SW480 (cell line): ENCODE measurements at regions not wholly inside any gene's neighbourhood (a gene's known extent, or its start where the extent isn't known, plus 50 kb on each side); places are given as distances from the start of the nearest gene placed in this dataset.
"Not testable (repeated sequence)": the region's sequence is repeated elsewhere in the genome, so short reads cannot be mapped to it uniquely, and the experiment has no call there.

Experiments used
- DNase-seq: peaks from one replicate; pipeline ENCODE4 v3.0.0-alpha.2; 2016; ENCODE audit warnings: low spot score

- no peak for DNase-seq
Observed at GRCh38 chr3:20645340-20645739, 459.3 kb upstream of the SGO1 start.

- DNase-seq, result no peak
Observed at GRCh38 chr3:20637729-20638128, 451.7 kb upstream of the SGO1 start.

- DNase-seq, result no peak
Observed at GRCh38 chr3:20622304-20622703, 436.3 kb upstream of the SGO1 start.

- not testable (repeated sequence) for DNase-seq
Observed at GRCh38 chr3:20618621-20619020, 432.6 kb upstream of the SGO1 start.

- not testable (repeated sequence) for DNase-seq
Observed at GRCh38 chr3:20618181-20618580, 432.2 kb upstream of the SGO1 start.

GRCh38 chr3:20615982-20616381 lies 430.0 kb upstream of the SGO1 start:
- not testable (repeated sequence) for DNase-seq

- peak; percentile 6 for DNase-seq
Observed at GRCh38 chr3:20608054-20608738, 422.2 kb upstream of the SGO1 start.

GRCh38 chr3:20604659-20605058 lies 418.7 kb upstream of the SGO1 start:
- DNase-seq, result no peak

GRCh38 chr3:20589275-20589674 lies 403.3 kb upstream of the SGO1 start:
- no peak for DNase-seq

- DNase-seq, result no peak
Observed at GRCh38 chr3:20588781-20589180, 402.8 kb upstream of the SGO1 start.

- DNase-seq, result no peak
Observed at GRCh38 chr3:20583648-20584047, 397.6 kb upstream of the SGO1 start.

GRCh38 chr3:20576228-20576627 lies 390.2 kb upstream of the SGO1 start:
- no peak for DNase-seq

- DNase-seq, result no peak
Observed at GRCh38 chr3:20575146-20575545, 389.1 kb upstream of the SGO1 start.

- no peak for DNase-seq
Observed at GRCh38 chr3:20574746-20575145, 388.7 kb upstream of the SGO1 start.

GRCh38 chr3:20573175-20573574 lies 387.2 kb upstream of the SGO1 start:
- DNase-seq, result no peak

- DNase-seq, result no peak
Observed at GRCh38 chr3:20572473-20572872, 386.5 kb upstream of the SGO1 start.

GRCh38 chr3:20569310-20569709 lies 383.3 kb upstream of the SGO1 start:
- DNase-seq, result no peak

- no peak for DNase-seq
Observed at GRCh38 chr3:20564966-20565365, 379.0 kb upstream of the SGO1 start.

- DNase-seq, result no peak
Observed at GRCh38 chr3:20563985-20564384, 378.0 kb upstream of the SGO1 start.

GRCh38 chr3:20563251-20563650 lies 377.2 kb upstream of the SGO1 start:
- DNase-seq, result no peak

- DNase-seq, result no peak
Observed at GRCh38 chr3:20561166-20561565, 375.2 kb upstream of the SGO1 start.

GRCh38 chr3:20560446-20560845 lies 374.4 kb upstream of the SGO1 start:
- DNase-seq, result not testable (repeated sequence)

- DNase-seq, result no peak
Observed at GRCh38 chr3:20558161-20558560, 372.2 kb upstream of the SGO1 start.

- DNase-seq, result no peak
Observed at GRCh38 chr3:20556661-20557060, 370.7 kb upstream of the SGO1 start.
